Tibial nerve (tissue), 3 donors: ENCODE measurements at regions not wholly inside any gene's neighbourhood (a gene's known extent, or its start where the extent isn't known, plus 50 kb on each side); places are given as distances from the start of the nearest gene placed in this dataset.

Source experiments
- CTCF ChIP-seq, 5 experiments: fragments of 200-600 bp in 3 of 5; fragments of 450-650 bp in 2 of 5; sonication (generic) in 3 of 5; IDR thresholded peaks; one replicate each; pipeline ENCODE4 v1.5.1; 2016 to 2019; ENCODE audit warnings: antibody characterized with exemption in 5 of 5, mild to moderate bottlenecking in 3 of 5, moderate library complexity in 2 of 5
- POLR2A ChIP-seq, 2 donors: fragments of 450-650 bp; IDR thresholded peaks; one replicate each; pipeline ENCODE4 v1.6.1; 2017; ENCODE audit warnings: antibody characterized with exemption in 2 of 2, mild to moderate bottlenecking in 2 of 2, moderate library complexity in 2 of 2

DNA sequence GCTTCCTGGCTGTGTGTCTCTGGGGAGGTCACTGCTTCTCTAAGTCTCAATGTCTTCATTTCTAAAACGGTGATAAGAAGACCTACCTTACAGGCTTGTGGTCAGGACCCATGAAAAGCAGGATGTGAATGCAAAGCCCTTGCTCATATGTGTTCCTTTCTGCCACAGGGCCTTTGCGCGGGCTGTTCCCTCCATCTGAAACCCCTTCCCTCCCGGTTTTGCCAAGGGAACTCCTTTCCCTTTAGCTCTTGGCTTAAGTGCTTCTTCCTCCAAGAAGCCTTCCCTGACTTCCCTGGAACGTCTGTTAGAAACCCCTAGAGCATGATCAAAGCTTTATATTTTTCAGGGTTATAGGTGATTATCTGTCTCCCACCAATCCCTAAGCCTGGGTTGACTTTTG lies 147.2 kb upstream of the PTPN1 start:
- TF ChIP-seq CTCF (IDR thresholded peaks at IDR 0.05) (no peak), POLR2A (IDR thresholded peaks at IDR 0.05) (no peak)
